ENCODE measurements at regions not wholly inside any gene's neighbourhood (a gene's known extent, or its start where the extent isn't known, plus 50 kb on each side); places are given as distances from the start of the nearest gene placed in this dataset.

GRCh38 chr14:38063711-38064320 is 143.9 kb upstream of the SSTR1 start:
- H4K20me1 ChIP-seq (ENCODE audit: insufficient read depth, low read length): no peaks in the 10 kb centered on the region
- intact Hi-C loops (cut with micrococcal nuclease; ENCODE audit: unreplicated experiment) (no loop called here), in situ Hi-C loops (cut with HindIII; ENCODE audit: extremely low pct_ligation_motif_present, low pct_unique_long_range_greater_than_20kb) (no loop called here)
- ChIA-PET CTCF (ENCODE audit: low intra/inter-chr PET ratio, low total read pairs) (no interaction called here), POLR2A (no interaction called here)
- no peak overlapping the region for H3K4me3 ChIP-seq (replicated peaks in 1 of 3; ENCODE audit: insufficient read depth in 1 of 3, low read depth in 2 of 3, low read length in 3 of 3)
- H3K9ac ChIP-seq (ENCODE audit: insufficient read depth, low read depth, low read length): no peak overlapping the region
- BruUV-seq (replicated peaks): no TSS peak
- 4% methylated on average over 2 of the region's 2 CpGs for WGBS (ENCODE audit: low lambda C conversion rate)
- no peaks in the 10 kb centered on the region for H3K27me3 ChIP-seq (ENCODE audit: control insufficient read depth in 1 of 2, insufficient read depth in 2 of 2, low read length in 2 of 2)
- H3K36me3 ChIP-seq (replicated peaks in 1 of 2; ENCODE audit: control insufficient read depth in 1 of 2, insufficient read depth in 2 of 2, low read length in 2 of 2): no peaks in the 10 kb centered on the region
- FAIRE-seq (no peak), ATAC-seq (no peak), DNase-seq (ENCODE audit: low spot score) (no peak)
- no peaks in the 10 kb centered on the region for H3K4me1 ChIP-seq (ENCODE audit: insufficient read depth, low read length)
- no peaks in the 10 kb centered on the region for H3K79me2 ChIP-seq (ENCODE audit: insufficient read depth, low read length)
- peaks cover 39% of the 10 kb centered on the region for H3K9me3 ChIP-seq (ENCODE audit: low read length)
- H3K27ac ChIP-seq (ENCODE audit: extremely low read length, insufficient read depth, low read length): no peak overlapping the region
- H3K4me2 ChIP-seq (ENCODE audit: low read depth, low read length): no peak overlapping the region
- no peak overlapping the region for H2AFZ ChIP-seq (ENCODE audit: low read length)
- TF ChIP-seq NONO (IDR thresholded peaks at IDR 0.05): no peak
- TF ChIP-seq NONO (CRISPR knock-in tag; conservative IDR thresholded peaks at IDR 0.05): no peak
- TF ChIP-seq HNF1A (IDR thresholded peaks at IDR 0.05; ENCODE audit: low read depth): no peak
- no peak for TF ChIP-seq HNF1A (CRISPR knock-in tag; IDR thresholded peaks at IDR 0.05; ENCODE audit: borderline replicate concordance)
- TF ChIP-seq ZNF891 (CRISPR knock-in tag; IDR thresholded peaks at IDR 0.05): no peak
- no peak for TF ChIP-seq ETS1 (CRISPR knock-in tag; IDR thresholded peaks at IDR 0.05)
- TF ChIP-seq PCBP2 (optimal IDR thresholded peaks at IDR 0.05; ENCODE audit: low read depth, low read length, poor library complexity, severe bottlenecking): no peak
- TF ChIP-seq MBD4 (IDR thresholded peaks at IDR 0.05; ENCODE audit: borderline replicate concordance, low read length): no peak
